ENCODE measurements at regions not wholly inside any gene's neighbourhood (a gene's known extent, or its start where the extent isn't known, plus 50 kb on each side); places are given as distances from the start of the nearest gene placed in this dataset.

DNA sequence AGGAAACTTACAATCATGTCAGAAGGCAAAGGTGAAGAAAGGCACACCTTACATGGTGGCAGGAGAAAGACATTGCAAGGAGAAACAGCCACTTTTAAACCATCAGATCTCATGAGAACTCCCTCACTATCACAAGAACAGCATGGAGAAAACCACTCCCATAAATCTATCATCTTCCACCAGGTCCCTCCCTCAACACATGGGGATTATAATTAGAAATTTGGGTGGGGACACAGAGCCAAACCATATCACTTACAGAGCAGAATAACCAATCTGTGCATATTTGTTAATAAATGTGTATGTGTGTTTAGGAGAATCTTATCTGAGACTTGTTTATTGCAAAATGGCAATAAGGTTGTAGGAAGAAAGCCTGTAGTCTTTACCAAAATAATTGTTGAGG lies 205.2 kb upstream of the ANO3 start:
- DNase-seq: no peak

DNA sequence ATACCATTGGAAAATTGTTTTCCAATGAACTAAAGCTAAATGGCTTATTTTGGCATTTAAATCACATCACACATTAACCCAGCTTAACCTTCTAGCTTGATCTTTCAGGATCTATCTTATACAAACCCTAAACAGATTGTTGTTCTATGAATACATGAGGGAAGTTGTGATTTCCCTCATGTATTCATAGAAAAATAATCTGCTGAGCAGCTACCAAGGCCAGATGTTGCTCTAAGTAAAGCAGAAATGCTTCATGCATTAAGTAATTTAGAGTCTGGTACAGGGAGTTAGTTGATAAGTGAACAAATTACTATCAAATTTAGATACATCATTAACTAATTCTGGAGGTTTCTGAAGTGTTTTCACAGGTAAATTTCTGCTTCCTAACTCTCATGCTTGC lies 204.6 kb upstream of the ANO3 start:
- no peak for DNase-seq

DNA sequence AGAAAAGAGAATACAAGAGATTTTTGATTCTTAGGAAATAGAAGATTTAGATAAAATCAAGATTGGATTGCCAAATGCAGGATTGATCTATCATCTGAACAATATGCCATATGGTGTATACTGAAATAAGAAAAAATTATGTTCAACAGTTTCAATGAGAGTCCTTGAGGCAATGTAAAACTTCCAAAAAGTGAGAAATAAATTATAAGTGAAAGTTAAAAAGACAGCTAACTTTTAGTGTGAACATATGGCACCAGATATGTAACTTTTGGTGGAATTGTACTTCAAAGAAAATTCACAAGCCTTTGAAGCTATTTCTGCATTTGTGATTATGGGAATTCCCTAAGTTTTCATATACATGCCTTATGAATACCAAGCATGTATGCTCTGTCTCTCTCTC lies 200.5 kb upstream of the ANO3 start:
- DNase-seq: no peak

DNA sequence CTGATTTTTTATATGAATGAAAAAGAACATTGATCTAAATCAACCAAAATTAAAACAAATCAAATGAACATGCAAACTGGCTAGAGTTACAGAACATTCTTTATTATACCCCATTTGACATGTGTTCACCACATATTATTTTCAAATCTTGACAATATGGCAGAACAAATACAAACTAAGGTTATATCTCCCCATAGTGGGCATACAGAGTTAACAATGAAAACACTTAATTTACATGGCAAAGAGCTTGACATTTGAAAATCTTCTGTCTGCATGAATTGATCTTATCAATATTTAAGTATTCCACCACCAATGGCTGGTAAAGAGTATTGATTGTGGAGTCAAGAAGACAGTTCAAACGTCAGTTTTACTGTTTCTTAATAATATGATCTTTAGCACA lies 197.9 kb upstream of the ANO3 start:
- no peak for DNase-seq

DNA sequence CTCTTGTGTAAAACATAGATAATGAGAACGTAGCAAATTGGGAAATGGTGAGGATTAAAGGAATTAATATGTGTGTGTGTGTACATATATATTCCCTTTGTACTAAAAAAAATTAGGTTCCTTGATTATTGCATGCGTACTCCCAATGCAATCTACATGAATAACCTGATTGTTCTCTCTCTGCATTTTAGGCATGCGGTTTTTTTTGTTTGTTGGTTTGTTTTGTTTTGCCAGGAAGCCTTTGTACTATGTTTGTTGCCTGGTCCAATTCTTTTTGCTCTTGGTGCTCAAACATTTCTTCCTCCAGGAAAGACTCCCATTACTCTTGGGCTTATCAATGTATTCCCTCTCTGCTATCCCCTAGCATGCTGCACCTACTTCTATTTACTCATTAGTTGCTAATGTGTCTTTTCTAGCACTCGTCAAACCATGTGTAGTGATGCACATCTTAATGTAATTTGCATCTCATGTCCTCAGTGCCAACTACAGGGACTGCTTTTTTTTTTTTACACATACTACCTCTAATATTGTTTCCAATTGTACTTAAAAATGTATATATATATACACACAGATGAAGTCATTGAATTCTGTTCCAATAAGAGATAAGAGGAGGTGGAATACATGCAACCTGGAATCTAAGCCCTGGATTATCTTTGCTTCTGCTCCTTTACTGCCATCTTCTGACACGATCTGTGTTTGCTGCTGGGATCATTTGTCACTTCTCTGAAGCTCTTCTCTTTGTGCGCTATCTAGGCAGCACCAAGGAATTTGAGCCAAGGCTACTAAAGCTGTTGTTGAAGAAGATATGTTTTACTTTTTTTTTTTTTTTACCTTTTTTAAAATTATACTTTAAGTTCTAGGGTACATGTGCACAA lies 197.2 kb upstream of the ANO3 start:
- no peak for DNase-seq

DNA sequence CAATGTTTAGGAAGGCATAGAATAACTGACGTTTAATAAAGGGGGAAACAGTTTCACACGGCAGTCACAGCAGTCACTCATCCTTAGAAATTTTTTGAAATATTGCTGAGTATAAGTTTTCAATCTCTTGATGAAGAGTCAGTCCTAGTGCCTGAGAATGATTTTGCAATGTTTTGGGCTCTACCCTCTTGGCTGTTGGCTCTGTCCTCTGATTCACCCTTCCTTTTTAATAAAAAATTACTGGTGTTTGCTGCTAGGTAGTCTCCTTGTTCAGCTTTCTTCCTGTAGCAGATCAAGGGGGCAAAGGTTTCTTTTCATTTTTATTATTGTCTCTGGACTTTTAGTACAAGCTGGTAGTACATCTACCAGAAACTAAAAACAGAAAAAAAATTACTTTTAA lies 194.3 kb upstream of the ANO3 start:
- no peak for DNase-seq

DNA sequence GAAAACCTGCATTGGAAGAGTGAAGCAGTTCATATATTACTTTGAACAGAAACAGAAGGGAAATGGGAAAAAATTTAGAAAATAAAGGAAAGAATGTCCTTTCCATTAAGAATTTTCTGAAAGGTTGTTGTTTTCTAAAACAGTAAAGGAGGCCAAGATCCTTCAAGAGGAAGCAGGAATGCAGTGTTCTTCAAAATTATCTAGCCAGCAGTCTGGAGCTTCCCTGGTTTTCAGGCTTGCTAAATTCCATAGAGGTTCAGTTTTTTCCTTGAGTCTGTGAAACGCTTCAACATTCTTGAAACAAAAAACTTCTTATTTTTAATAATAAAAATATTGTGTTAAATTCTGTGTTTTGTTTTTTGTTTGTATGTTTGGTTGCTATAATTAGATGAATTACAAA lies 189.0 kb upstream of the ANO3 start:
- DNase-seq: no peak

DNA sequence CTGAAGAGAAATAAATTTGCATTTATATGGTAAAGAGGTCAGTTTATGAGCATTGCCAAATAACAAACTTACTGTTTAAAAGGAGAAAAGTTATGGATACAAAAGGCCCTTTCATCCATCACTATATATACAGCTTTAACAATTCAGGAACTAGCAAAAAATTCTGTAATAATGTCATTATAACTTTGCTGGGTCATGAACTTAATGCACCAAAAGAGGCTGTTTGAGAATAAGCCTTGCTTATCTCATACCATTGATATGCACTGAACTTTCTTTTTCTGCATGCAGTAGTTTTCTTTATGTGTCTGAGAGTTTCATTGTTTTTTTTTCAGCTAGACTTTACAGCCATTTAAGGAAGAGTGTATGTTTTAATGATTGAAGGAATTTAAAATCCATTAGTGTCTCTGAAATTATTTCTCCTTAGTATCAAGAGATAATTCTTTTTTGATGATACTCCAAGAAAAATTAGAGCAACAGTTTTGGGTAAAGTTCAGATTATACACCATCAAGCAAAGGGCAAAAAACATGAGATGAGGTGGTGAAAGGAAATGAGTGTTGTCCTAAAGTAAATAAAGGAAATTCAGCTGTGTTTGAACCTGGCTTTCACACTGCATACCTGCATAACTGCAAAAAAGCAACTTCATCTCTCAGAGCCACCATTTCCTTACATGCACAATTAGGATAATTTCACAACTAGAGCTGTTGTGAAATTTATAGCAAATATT lies 188.2 kb upstream of the ANO3 start:
- no peak for DNase-seq

DNA sequence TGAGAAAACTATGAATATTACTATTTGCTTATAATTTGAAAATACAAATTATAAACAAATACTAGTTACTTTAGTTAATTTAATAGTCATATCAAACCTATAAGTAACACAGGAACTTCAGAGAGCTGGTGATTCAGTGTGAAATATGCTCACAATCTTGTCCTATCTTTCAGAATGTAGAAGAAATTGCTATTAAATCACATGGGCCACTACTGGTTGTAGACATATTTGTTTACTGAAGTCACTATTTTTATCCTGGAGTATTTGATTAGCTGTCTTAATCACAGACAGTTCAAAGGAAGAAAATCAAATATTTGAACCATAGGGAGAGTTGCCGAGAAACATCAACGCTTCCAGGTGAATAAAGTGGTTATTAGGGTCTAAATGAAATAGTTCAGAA lies 187.6 kb upstream of the ANO3 start:
- no peak for DNase-seq

DNA sequence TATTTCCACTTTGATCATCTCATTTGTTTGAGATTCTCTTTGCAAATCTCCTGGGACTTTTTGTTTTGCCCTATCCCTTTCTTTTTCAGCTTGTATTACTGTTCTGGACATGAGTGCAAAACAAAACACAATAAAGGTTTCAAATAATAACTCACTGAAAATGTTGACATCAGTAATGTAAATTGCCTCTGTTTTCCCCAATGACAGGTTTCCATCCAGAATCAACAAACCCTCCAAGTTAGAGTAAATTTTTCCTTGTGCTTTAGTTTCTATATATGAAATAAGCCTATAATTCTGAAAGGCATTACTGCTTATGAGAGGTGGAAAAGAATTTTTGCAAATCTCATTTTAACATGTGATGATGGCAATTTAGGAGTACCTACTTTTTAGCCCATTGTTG lies 187.0 kb upstream of the ANO3 start:
- no peak for DNase-seq

DNA sequence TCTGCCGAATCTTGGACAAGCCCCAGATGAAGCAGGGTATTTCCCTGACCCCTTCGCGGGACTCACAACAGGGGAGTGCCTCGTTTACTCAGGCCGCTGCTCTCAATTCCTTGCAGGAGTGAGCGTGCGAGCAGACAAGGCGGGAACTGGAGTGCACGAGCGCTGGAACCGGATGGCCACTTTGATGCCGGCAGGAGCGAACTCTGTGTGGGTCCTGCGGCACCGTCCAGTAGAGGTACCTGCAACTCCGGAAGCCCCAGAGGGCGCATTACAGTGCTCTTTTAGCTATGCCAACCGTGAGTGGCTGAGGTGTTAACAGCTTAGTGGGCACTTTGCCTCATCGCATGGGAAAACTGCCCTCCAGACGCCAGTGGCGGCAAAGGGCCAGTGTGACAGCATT lies 182.3 kb upstream of the ANO3 start:
- DNase-seq: no peak

DNA sequence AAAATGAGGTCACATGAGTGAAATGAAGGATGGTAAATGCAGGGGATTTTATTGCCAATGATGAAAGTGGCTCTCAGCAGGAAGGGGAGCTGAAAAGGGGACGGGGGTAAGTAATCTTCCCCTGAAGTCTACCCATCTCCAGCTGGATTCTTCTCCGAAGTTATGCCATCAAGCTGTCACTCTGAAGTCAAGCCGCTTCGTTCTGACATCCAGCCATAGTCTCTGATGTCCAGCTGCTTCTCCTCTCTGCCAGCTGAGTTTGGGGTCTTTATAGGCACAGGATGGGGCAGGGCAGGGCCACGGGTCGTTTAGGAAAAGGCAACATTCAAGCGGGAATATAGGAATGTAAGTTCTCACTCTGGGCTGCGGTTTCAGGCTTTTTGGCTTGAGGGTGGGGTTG lies 181.9 kb upstream of the ANO3 start:
- no peak for DNase-seq

DNA sequence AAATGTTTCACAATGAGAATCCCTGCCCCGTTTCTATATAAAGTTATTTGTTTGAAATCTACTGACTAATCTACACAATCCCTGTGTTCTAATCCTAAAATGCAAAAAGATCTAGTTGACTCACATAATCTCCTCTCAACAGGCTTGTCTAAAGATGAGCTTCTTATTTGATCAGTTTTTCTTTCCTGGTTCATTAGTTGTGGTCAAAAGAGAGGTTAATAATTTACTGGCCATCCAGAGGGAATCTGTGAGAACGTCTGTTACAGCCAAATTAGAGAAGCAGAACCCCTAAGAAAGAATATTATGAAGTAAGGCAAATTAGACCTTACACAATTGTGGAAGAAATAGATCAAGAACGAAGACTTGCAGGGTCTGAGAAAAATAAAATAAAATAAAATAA lies 173.7 kb upstream of the ANO3 start:
- DNase-seq: no peak

DNA sequence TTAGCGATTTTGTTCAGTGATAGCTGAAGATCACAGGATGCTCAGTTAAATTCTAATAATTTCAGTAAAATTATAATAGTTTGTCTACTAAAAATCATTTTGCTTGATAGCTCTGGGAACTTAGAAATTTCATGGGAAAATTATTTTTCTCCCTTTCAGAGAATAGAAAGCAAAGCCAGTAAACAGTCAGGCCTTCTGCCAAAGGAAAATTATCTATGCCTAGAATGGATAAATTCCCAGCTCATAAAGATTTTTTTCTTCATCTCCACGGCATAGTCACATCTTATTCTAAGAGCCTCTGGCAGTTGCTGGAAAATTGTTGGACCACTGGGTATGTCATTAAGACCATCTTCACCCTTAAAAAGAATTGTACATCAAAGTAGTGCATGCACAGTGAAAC lies 169.6 kb upstream of the ANO3 start:
- DNase-seq: no peak

DNA sequence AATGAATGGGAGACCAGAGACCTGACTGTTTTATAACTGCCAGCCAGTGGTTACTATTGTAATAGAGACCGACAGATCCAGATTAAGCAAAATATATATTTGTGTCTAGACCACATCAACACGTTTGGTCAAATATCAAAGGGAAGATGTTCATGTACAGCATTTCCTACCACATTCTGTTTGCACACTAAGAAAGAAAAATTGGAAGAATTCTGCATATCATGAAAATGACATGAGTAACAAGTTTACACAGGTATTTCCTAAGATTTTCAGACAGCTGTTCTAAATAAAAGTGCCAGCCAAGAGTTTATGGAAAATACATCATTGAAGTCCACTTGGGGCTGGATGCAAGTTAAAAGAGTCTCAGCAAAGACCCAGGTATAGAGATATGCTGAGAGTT lies 145.5 kb upstream of the ANO3 start:
- no peak for DNase-seq

DNA sequence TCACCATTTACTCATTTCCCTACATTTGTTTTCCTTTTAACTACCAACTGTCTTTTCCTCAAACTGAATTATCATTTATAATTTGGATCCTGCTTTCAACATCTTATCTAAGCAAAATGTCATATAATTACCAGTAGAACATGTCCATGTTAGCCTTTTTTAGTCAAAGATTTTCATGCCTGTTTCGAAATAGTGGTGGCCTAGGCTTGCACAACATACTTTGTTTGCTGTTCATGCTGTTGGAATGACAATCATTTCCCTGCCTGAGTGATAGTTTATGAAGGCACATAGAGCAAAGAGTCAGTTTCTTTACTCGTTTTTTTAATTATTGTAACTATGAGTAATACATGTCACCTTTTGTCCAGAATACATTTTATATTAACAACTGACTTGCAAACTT lies 144.3 kb upstream of the ANO3 start:
- DNase-seq: no peak

DNA sequence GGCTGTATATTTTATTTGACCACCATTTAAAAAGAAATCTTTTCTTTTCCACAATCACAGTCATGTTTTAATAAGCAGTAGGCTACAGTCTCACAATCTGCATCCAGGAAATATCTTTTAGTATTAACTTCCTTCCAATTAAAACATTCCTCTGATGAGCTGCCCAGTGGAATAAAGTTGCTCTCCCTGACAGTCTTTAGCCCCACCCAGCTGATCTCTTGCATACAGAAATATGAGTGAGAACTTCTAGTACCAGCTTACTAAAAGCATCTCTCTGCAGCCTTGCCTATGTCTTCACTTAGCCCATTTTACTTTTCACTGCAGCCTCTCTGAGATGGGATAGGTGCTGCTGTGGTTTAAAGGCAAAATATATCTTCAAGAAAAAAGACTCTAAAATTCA lies 143.4 kb upstream of the ANO3 start:
- DNase-seq: no peak

DNA sequence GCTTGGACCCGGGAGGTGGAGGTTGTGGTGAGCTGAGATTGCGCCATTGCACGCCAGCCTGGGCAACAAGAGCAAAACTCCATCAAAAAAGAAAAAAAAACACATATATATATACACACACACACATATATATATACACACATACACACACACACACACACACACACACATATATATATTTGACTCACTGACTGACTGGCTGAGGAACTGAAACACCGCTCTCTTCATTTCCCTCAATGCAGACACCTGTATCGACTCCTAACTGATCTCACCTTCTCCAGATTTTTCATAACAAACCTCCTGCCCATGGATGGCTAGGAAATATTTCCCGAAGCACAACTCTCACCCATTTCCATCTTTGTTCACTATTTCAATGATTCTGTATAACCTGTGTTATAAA lies 140.7 kb upstream of the ANO3 start:
- DNase-seq: no peak

DNA sequence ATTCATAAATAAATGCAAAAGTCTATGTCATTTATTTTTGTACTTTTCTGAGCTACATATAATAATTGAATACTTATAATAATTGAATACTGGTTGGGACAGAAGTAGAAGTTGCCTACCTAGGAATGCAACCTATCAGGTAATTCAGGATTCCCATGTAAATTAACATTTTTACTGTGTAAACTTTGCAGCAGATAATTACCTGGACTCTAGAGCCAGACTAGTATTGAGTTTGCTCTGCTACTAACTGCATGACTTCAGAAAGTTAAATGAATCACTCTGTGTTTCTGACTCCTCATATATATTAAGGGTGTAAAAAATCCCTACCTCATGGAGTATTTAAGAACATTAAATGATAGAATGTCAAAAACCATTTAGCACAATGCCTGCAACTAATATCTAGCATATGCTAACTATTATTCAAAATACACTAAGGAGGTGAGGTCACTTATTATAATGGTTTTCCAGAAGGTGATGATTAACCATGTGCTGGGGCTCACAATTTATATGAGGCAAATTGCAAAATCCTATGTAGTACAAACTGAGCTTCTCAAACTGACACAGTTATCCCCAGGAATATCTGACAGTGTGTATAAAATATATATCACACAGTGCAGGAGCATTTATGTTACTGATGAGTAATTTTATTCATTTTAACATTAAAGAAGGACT lies 138.1 kb upstream of the ANO3 start:
- no peak for DNase-seq

DNA sequence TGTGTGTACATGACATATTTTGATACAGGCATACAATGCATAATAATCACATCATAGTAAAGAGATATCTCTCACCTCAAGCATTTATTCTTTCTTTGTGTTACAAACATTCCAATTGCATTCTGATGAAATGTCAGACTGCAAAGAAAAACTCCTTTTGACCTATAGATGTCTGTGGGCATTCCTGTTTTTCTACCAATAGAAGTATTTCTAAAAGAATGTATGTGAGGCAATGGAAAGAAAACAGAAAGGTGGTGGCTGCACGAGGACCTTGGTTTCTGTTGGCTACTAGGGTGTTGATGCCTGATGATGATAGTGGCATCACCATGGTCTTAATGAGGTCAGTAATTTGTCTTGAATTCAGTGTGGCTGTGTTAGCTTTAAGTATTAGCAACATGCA lies 137.0 kb upstream of the ANO3 start:
- DNase-seq: no peak

DNA sequence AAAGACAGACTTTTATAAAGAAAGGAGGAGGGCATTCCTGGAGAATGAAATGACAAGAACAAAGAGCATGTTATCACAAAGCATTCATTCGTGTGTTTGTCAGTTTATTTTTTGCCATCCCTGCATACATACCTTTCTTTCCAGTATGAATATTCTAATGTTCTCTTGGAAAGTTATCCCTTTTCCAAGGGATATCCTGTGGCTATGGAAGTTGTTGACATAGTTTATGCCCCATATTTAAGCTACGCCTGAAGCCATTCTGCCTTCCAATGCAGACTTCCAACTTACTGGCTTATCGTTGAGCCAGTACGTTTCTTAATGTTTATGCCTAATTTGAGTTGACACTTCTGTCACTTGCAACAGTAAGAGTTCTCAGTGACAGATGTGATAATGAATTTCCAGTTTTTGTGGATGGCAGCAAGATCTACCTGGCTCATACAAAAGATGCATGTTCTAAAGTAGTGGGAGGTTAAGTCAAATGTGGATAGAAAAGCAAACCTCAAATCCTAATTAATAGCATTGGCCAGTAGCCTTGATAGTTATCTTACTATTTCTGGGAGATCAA lies 133.3 kb upstream of the ANO3 start:
- no peak for DNase-seq

DNA sequence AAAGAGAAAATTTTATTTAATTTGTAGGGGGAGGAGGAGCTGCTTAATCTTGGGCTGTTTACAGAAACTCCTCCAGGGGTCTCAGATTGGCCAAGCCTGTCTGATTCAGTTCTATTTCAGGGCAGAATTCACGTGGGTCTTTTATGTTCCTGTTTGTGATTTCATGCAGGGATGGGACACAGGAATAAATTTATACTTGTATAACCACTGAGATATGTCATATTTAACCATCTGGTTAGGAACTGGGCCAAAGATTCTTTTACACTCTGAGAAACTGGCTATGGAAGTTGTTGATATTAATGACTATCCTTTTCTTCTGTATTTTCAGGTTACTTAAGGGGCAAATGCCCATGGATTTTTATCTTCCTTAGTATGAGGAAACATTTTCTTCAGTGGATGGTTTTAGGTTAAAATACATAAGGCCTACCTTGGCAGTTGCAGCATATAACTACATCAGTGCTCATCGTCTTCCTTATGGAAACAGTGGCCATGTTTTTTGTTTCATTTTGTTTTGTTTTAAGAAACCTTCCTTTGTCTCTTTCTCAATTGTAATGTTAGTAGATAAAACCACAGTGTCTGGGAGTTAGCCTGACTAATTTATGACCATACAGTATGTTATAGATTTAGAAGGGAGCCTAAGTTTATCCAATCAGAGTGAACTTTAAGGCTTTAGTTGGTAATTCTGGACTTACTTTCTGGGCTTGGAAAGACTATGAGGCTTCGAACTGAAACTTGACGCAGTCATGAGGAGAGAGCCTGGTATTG lies 132.4 kb upstream of the ANO3 start:
- no peak for DNase-seq

DNA sequence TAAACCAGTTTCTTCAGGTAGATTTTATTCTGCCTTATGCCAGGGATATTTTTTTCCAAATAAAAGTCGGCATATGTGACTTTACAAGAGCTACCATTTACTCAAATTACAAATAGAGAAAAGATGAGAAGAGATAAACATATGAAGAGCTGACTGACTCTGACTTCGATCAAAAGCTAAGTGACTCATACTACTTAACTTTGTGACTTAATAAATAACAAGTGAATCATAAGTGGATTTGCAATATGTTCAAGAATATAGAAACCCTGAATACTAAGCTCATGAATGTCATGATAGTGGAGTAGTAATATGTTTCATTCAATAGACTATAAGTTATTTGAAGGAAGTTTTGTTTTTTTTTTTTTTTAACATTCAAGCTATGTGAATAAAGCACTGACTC lies 130.5 kb upstream of the ANO3 start:
- no peak for DNase-seq
